Hematopoietic multipotent progenitor cell treated with erythropoietin and hydrocortisone succinate and interleukin-3 and kit ligand, for 15 days (in vitro differentiated cells): ENCODE measurements at regions not wholly inside any gene's neighbourhood (a gene's known extent, or its start where the extent isn't known, plus 50 kb on each side); places are given as distances from the start of the nearest gene placed in this dataset.

ENCODE experiments used
- DNase-seq: peaks from one replicate; pipeline ENCODE4 v3.0.0-alpha.2; 2015; ENCODE audit warnings: low spot score

GRCh38 chr4:123573866-123574508, 177.4 kb downstream of the SPRY1 start:
- no peak for DNase-seq

DNA sequence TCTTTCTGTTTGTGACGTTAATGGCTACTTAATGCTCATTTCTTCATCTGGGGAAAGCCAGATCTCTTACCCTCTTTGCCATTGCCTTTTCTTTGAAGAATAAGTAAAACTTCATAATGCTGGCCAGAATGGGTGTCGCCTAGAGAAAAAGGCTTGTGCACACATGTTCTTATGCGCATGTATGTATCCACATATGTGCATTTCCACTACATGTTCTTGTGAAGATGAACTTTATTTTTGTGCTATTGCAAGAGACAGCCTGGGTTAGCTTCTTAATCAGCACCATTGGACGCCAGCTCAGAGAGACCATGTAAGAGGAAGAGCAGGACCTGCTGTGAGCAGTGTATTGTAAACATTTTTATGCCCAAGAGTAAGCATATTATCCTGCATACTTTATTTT, 178.7 kb downstream of the SPRY1 start:
- no peak for DNase-seq

- no peak for DNase-seq
These were observed 180.8 kb downstream of the SPRY1 start for GRCh38 chr4:123577225-123577906.

GRCh38 chr4:123578276-123579029, 181.9 kb downstream of the SPRY1 start:
- no peak for DNase-seq

GRCh38 chr4:123579961-123580360, 183.4 kb downstream of the SPRY1 start:
- no peak for DNase-seq

GRCh38 chr4:123580981-123581664, 184.5 kb downstream of the SPRY1 start:
- no peak for DNase-seq

DNA sequence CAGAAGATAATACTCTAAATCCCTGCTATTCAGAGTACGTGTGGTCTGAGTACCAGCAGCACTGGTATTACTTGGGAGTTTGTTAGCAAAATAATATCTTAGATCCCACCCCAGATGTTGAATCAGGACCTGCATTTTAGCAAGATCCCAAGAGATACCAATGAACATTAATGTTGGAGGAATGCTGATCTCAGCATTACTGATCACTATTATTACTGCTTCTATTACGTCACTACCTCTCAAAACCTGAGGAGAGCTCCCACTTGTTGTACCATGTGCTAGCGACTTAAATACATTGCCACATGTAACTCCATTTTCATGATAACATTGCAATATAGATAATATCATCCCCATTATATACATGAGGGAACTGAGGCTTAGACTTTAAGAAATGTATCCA, 185.2 kb downstream of the SPRY1 start:
- DNase-seq: no peak

DNA sequence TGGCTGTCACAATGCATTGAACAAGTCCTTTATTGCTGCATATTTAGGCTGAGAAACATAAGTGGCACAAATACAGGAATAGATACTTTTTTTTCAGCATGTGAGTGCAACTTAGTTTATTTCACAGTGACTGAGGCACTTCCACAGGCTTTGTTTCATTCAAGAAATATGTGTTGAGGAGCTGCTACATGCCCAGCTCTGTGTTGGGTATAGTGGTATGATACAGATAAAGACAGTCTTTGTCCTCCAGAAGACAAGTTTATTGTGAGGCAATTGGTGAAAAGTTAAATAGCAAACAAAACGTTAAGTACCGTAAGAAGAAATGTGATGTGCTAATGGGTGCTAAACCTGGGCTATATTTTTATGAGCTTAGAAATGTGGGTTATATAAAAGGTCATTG, 186.4 kb downstream of the SPRY1 start:
- DNase-seq: no peak

- DNase-seq: no peak
These were observed 188.5 kb downstream of the SPRY1 start for GRCh38 chr4:123585111-123585510.

DNA sequence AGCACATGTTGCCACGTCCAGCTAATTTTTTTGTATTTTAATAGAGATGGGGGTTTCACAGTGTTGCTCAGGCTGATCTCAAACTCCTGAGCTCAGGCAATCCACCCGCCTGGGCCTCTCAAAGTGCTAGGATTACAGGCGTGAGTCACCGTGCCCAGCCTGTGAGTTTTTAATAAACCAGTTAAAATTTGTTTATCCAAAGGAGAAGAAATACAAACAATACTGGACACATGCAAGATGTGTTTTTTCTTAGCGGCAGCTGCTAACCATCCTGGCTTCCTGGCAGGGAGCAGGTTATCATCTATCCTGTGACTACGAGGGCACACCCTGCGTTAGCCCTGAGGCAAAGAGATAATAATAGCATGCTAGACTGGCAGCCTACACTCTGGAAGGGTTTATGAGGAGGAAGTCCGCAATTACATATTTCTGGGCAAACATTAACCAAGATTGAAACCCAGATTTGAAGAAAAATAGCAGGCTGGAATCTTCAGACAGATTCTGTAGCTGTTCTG, 191.4 kb downstream of the SPRY1 start:
- DNase-seq: no peak

- no peak for DNase-seq
These were observed 192.1 kb downstream of the SPRY1 start for GRCh38 chr4:123588631-123589241.

- DNase-seq: no peak
These were observed 192.7 kb downstream of the SPRY1 start for GRCh38 chr4:123589301-123589700.

DNA sequence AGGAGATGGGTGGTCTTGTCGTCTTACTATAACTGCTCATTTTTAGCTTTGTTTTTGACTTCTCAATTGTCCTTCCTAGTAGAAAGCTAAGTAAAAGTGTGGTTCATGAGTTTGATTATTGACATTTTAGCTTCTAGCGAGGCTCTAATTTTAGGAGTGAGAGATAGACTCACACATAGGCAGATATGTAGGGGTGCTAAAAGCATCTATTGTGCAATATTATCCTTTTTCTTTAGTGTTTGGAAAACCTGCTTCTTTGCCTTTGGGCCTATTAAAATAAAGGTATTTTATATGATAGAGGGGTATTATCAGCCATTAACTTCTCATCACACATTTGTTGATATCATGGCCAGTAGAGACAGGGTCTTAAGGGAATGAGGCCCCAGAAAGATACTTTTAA, 195.3 kb downstream of the SPRY1 start:
- no peak for DNase-seq

DNA sequence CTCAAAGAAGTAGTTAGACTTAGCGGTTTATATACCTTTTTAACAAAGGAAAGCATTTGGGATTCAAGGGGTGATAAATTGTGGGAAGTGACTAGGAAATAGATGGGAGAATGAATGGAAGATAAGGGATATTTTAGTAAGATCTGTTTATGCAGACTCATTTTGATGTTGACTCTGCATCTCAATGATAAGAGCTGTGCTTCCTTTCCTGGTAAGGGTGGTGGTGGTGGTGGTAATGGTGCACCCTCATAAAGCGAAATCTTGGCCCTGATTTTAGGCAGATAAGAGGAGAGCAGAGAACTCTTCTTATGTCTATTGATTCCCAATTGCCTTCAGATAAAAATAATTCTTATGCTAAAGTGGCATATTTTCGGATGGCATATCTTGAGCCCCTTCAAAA, 197.1 kb downstream of the SPRY1 start:
- DNase-seq: no peak

DNA sequence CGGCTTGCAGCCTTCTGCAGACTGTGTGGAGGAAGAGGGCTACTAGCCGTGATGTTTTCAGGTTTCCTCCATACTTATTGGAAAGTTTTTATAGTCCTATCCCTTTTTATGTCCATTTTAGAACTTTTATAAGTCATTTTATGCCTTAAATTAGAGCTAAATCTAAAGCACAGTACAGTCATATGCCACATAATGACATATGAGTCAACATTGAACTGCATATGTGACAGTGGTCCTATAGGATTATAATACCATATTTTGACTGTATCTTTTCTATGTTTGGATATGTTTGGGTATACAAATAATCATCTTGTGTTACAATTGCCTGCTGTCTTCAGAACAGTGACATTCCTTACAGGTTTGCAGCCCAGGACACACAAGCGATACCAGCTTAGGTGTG, 200.2 kb downstream of the SPRY1 start:
- DNase-seq: no peak

DNA sequence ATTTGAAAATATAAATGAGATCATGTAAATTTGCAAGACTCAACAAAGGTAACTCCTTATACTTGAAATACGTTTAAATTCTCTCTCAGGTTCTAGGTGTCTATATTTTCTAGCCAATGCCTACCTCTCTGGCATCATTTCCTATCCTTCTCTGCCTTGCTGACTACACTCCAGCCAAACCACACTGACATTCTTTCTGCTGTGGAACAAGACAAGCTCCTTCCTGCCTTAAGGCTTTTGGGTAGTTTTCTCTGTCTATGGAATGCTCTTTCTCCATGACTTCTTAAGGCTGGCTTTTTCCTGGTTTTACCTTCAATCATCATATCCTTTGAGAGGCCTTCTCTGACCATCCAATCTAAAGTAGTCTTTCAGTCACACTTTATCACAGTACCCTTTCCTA, 201.0 kb downstream of the SPRY1 start:
- no peak for DNase-seq

- no peak for DNase-seq
These were observed 201.7 kb downstream of the SPRY1 start for GRCh38 chr4:123598331-123598730.

GRCh38 chr4:123599061-123599919, 202.7 kb downstream of the SPRY1 start:
- no peak for DNase-seq

DNA sequence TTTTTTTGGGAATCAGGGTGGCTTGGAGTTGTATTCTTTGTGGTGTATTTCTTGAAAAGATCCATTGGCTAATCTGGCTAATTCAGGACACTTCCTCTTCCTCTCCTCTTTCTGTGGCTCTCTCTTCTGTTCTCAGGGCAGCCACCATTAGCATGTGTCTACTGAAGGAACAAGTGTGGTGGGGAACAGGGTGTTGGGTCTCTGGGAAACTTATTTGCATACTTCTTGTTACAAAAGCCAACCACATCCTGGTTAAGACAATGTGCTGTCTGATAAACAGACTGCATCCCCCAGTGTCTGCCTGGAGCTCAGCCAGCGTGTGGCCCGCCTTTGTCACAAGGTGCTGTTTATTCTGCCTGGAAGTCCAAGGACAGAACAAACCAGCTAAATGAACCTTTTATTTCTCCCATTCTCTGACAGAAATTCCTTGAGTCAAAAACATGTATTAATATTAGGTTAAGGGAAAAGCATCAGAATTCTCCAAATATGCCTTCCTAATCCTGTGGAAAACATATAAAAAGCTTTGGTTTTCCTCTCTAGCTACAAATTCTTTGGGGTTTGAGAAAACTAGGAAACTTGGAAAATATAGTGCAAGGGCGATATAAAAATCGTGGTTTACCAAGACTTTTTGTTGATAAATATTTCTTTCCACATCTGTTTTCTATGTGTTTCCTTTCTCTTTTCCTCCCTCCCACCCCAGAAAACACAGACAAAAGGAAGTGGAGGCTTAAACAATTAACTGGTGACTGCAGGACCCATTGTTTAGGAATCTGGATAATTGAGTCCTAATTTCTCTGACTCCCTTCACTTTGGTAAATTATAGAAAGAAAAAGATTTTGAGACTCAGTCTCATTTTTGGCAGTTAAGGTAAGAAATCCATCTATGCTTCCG, 203.6 kb downstream of the SPRY1 start:
- peak; percentile 20 for DNase-seq
